ENCODE measurements at regions not wholly inside any gene's neighbourhood (a gene's known extent, or its start where the extent isn't known, plus 50 kb on each side); places are given as distances from the start of the nearest gene placed in this dataset.

DNA sequence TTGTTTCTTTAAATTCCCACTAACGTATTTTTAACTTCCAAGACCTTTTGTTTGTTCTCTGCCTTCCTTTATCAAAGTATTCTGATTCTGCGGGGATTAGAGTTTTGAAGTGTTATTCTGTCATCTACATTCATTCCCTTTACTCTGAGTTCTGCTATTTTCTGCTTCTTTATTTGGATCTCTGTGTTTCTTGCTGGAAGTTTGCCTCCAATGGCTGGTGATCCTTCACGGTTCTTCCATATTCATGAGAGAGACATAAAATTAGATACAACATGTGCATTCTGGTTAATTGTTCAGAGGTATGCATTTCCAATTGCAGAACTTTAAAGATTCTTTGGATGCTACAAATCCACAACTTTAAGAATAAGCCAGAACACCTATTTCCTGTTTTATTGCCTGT lies 244.7 kb upstream of the ADARB2 start:
- Histone ChIP-seq H3K79me2 (no peaks in the 10 kb centered on the region), H3K4me3 (no peak overlapping the region), H3K4me1 (ENCODE audit: insufficient read depth) (no peaks in the 10 kb centered on the region), H3K27ac (no peak overlapping the region), H3K9me3 (ENCODE audit: low read depth) (no peaks in the 10 kb centered on the region), H3K9me2 (replicated peaks; ENCODE audit: insufficient read depth) (no peaks in the 10 kb centered on the region), H2AFZ (no peak overlapping the region), H3K27me3 (no peaks in the 10 kb centered on the region), H3K4me2 (no peak overlapping the region), H3K36me3 (replicated peaks; ENCODE audit: insufficient read depth, low read depth) (no peaks in the 10 kb centered on the region), H4K20me1 (ENCODE audit: insufficient read depth, poor library complexity, severe bottlenecking) (no peaks in the 10 kb centered on the region)
- 78% methylated on average over 3 of the region's 3 CpGs for WGBS (ENCODE audit: low lambda C conversion rate, missing lambda C conversion rate)
- TF ChIP-seq, protein P1, sequence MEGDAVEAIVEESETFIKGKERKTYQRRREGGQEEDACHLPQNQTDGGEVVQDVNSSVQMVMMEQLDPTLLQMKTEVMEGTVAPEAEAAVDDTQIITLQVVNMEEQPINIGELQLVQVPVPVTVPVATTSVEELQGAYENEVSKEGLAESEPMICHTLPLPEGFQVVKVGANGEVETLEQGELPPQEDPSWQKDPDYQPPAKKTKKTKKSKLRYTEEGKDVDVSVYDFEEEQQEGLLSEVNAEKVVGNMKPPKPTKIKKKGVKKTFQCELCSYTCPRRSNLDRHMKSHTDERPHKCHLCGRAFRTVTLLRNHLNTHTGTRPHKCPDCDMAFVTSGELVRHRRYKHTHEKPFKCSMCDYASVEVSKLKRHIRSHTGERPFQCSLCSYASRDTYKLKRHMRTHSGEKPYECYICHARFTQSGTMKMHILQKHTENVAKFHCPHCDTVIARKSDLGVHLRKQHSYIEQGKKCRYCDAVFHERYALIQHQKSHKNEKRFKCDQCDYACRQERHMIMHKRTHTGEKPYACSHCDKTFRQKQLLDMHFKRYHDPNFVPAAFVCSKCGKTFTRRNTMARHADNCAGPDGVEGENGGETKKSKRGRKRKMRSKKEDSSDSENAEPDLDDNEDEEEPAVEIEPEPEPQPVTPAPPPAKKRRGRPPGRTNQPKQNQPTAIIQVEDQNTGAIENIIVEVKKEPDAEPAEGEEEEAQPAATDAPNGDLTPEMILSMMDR (IDR thresholded peaks at IDR 0.05; ENCODE audit: poor library complexity), result no peak
- TF ChIP-seq EZH2phosphoT487 (IDR thresholded peaks at IDR 0.05; ENCODE audit: low read depth, severe bottlenecking, unreplicated experiment) (no peak), EZH2 (IDR thresholded peaks at IDR 0.05; ENCODE audit: borderline replicate concordance) (no peak)
- no peak for DNase-seq (ENCODE audit: low spot score)

DNA sequence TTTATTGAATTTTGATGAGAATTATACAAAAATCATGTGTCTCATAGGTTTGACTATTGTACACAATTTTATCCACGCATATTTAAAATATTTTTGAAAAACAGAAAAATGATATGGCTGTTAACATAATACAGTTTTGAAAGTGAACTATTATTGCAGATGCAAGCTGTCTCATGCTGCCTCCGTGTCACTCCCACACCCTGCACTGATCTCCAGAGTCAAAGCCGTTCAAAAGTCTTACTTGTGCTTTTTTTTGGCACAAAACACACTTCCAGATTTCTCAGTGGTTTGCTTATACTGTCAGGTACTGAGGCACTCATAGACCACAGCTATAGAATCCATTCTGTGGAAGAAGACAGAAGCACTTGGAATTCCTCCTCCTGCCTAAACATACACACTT lies 243.1 kb upstream of the ADARB2 start:
- no peak overlapping the region for H3K4me3 ChIP-seq
- TF ChIP-seq, protein P1 (IDR thresholded peaks at IDR 0.05; ENCODE audit: poor library complexity), result no peak
- TF ChIP-seq EZH2 (IDR thresholded peaks at IDR 0.05; ENCODE audit: borderline replicate concordance) (no peak), EZH2phosphoT487 (IDR thresholded peaks at IDR 0.05; ENCODE audit: low read depth, severe bottlenecking, unreplicated experiment) (no peak)
- no peaks in the 10 kb centered on the region for H4K20me1 ChIP-seq (ENCODE audit: insufficient read depth, poor library complexity, severe bottlenecking)
- no peaks in the 10 kb centered on the region for H3K27me3 ChIP-seq
- H3K36me3 ChIP-seq (replicated peaks; ENCODE audit: insufficient read depth, low read depth), result no peaks in the 10 kb centered on the region
- no peak for DNase-seq (ENCODE audit: low spot score)
- H3K79me2 ChIP-seq, result no peaks in the 10 kb centered on the region
- H3K27ac ChIP-seq, result no peak overlapping the region
- no peak overlapping the region for H3K4me2 ChIP-seq
- no peaks in the 10 kb centered on the region for H3K9me3 ChIP-seq (ENCODE audit: low read depth)
- no peaks in the 10 kb centered on the region for H3K4me1 ChIP-seq (ENCODE audit: insufficient read depth)
- no peak overlapping the region for H2AFZ ChIP-seq
- H3K9me2 ChIP-seq (replicated peaks; ENCODE audit: insufficient read depth), result no peaks in the 10 kb centered on the region
- 79% methylated on average over 3 of the region's 3 CpGs for WGBS (ENCODE audit: low lambda C conversion rate, missing lambda C conversion rate)

DNA sequence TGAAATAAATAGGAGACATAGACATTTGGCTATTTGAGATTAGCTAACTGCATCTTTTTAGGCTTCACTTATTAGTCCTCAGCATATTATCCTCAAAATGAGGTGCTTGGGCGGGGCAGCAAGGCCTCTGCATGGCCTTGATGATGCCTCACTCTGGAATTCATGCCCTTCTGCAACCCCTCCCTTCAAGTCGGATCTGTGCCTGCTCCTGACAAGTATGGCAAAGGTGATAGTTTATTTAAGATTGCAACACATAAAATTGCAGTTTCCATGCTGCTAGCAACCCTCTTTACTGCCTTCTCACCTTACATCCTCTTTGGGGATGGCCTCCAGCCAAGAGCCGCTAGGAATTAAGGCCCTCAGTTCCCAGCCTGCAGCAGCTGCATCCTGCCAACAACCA lies 241.3 kb upstream of the ADARB2 start:
- H3K9me2 ChIP-seq (replicated peaks; ENCODE audit: insufficient read depth), result no peaks in the 10 kb centered on the region
- H3K4me2 ChIP-seq, result no peak overlapping the region
- WGBS (ENCODE audit: low lambda C conversion rate, missing lambda C conversion rate), result 68% methylated on average over 3 of the region's 3 CpGs
- H3K36me3 ChIP-seq (replicated peaks; ENCODE audit: insufficient read depth, low read depth), result no peaks in the 10 kb centered on the region
- no peak overlapping the region for H3K27ac ChIP-seq
- no peak for DNase-seq (ENCODE audit: low spot score)
- no peaks in the 10 kb centered on the region for H3K79me2 ChIP-seq
- no peak overlapping the region for H2AFZ ChIP-seq
- H3K9me3 ChIP-seq (ENCODE audit: low read depth), result no peaks in the 10 kb centered on the region
- TF ChIP-seq EZH2 (IDR thresholded peaks at IDR 0.05; ENCODE audit: borderline replicate concordance), result no peak
- no peak for TF ChIP-seq EZH2phosphoT487 (IDR thresholded peaks at IDR 0.05; ENCODE audit: low read depth, severe bottlenecking, unreplicated experiment)
- TF ChIP-seq, protein P1 (IDR thresholded peaks at IDR 0.05; ENCODE audit: poor library complexity), result no peak
- H3K27me3 ChIP-seq, result no peaks in the 10 kb centered on the region
- no peak overlapping the region for H3K4me3 ChIP-seq
- H3K4me1 ChIP-seq (ENCODE audit: insufficient read depth), result no peaks in the 10 kb centered on the region
- H4K20me1 ChIP-seq (ENCODE audit: insufficient read depth, poor library complexity, severe bottlenecking), result no peaks in the 10 kb centered on the region

DNA sequence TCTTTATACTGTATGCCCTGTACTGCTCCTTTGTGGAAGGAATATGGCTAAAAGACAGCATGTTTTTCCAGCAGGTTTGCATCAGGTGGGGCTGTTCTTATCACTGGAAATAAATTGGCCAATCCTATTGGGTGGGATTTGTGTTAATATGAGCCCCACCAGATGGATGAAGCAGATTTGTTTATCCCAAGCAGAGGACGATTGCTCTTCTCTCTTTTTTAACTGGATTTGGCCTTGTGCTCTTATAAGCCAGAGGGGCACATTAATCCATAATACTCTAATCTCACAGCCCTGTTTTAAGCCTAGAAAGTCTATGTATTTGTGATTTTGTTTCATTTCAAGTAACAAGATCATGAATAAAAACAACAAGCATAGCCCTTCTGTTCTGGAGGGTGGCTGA lies 240.1 kb upstream of the ADARB2 start:
- no peaks in the 10 kb centered on the region for H3K36me3 ChIP-seq (replicated peaks; ENCODE audit: insufficient read depth, low read depth)
- no peak overlapping the region for H3K4me3 ChIP-seq
- no peak for DNase-seq (ENCODE audit: low spot score)
- TF ChIP-seq EZH2phosphoT487 (IDR thresholded peaks at IDR 0.05; ENCODE audit: low read depth, severe bottlenecking, unreplicated experiment) (no peak), EZH2 (IDR thresholded peaks at IDR 0.05; ENCODE audit: borderline replicate concordance) (no peak)
- TF ChIP-seq, protein P1 (IDR thresholded peaks at IDR 0.05; ENCODE audit: poor library complexity), result no peak
- no peaks in the 10 kb centered on the region for H3K27me3 ChIP-seq
- no peaks in the 10 kb centered on the region for H3K9me3 ChIP-seq (ENCODE audit: low read depth)
- 76% methylated on average over 1 of the region's 1 CpG for WGBS (ENCODE audit: low lambda C conversion rate, missing lambda C conversion rate)
- no peaks in the 10 kb centered on the region for H3K4me1 ChIP-seq (ENCODE audit: insufficient read depth)
- no peaks in the 10 kb centered on the region for H4K20me1 ChIP-seq (ENCODE audit: insufficient read depth, poor library complexity, severe bottlenecking)
- H3K79me2 ChIP-seq, result no peaks in the 10 kb centered on the region
- H3K9me2 ChIP-seq (replicated peaks; ENCODE audit: insufficient read depth), result no peaks in the 10 kb centered on the region
- no peak overlapping the region for H3K27ac ChIP-seq
- H2AFZ ChIP-seq, result no peak overlapping the region
- H3K4me2 ChIP-seq, result no peak overlapping the region
